Stomach (tissue), 4 donors: ENCODE measurements at regions not wholly inside any gene's neighbourhood (a gene's known extent, or its start where the extent isn't known, plus 50 kb on each side); places are given as distances from the start of the nearest gene placed in this dataset.

Experiments
- EP300 ChIP-seq: sonication (generic); formaldehyde crosslinking; IDR thresholded peaks from one replicate; pipeline ENCODE4 v1.6.1; 2017; ENCODE audit warnings: antibody characterized with exemption
- POLR2A ChIP-seq, 4 donors: fragments of 450-650 bp; IDR thresholded peaks; one replicate each; pipeline ENCODE4 v1.6.1; 2016; ENCODE audit warnings: antibody characterized with exemption in 4 of 4, control low read depth in 2 of 4, mild to moderate bottlenecking in 1 of 4, moderate library complexity in 1 of 4
- POLR2AphosphoS5 ChIP-seq, 3 donors: sonication (generic); formaldehyde crosslinking; IDR thresholded peaks; one replicate each; pipeline ENCODE4 v1.6.1; 2016; ENCODE audit warnings: antibody characterized with exemption in 3 of 3
- TF ChIP-seq, protein P1 (sequence below), 7 experiments: fragments of 450-650 bp in 4 of 7; fragments of 200-600 bp in 3 of 7; sonication (generic) in 3 of 7; IDR thresholded peaks; one replicate each; pipeline ENCODE4 v1.5.1; 2016 to 2019; ENCODE audit warnings: antibody characterized with exemption in 7 of 7, control low read depth in 2 of 7, mild to moderate bottlenecking in 1 of 7

DNA sequence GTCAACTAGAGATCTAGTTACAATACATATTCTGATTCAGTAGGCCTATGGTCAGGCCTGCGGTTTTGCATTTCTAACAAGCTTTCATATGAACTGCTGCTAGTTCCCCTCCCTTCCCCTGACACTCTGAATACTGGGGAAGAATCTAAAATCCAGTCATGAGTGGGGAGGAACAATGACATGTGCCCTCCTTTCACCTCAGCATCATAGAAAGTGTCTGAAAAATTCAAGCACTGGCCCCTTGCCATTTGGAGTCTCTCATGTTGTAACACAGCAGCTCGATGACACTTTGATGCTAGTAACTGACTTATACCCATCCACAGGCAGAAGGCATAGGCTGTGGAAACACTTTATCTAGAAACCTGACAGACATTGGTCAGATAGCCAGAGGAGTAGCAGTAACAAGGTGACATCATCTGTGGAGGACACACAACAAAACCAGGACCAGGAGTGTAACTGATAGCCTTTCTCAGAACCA is 161.9 kb upstream of the RASSF8 start:
- TF ChIP-seq, protein P1, sequence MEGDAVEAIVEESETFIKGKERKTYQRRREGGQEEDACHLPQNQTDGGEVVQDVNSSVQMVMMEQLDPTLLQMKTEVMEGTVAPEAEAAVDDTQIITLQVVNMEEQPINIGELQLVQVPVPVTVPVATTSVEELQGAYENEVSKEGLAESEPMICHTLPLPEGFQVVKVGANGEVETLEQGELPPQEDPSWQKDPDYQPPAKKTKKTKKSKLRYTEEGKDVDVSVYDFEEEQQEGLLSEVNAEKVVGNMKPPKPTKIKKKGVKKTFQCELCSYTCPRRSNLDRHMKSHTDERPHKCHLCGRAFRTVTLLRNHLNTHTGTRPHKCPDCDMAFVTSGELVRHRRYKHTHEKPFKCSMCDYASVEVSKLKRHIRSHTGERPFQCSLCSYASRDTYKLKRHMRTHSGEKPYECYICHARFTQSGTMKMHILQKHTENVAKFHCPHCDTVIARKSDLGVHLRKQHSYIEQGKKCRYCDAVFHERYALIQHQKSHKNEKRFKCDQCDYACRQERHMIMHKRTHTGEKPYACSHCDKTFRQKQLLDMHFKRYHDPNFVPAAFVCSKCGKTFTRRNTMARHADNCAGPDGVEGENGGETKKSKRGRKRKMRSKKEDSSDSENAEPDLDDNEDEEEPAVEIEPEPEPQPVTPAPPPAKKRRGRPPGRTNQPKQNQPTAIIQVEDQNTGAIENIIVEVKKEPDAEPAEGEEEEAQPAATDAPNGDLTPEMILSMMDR (IDR thresholded peaks at IDR 0.05), result no peak
- TF ChIP-seq POLR2A (IDR thresholded peaks at IDR 0.05) (no peak), POLR2AphosphoS5 (IDR thresholded peaks at IDR 0.05) (no peak), EP300 (no peak)
